NCI-H2227 treated with DMSO at 0.1 percent for 48 hours (cell line): ENCODE measurements at regions not wholly inside any gene's neighbourhood (a gene's known extent, or its start where the extent isn't known, plus 50 kb on each side); places are given as distances from the start of the nearest gene placed in this dataset.

Experiments used
- DNase-seq: peaks from one replicate; lab custom pipeline; 2025; lab: John Stamatoyannopoulos, UW

DNA sequence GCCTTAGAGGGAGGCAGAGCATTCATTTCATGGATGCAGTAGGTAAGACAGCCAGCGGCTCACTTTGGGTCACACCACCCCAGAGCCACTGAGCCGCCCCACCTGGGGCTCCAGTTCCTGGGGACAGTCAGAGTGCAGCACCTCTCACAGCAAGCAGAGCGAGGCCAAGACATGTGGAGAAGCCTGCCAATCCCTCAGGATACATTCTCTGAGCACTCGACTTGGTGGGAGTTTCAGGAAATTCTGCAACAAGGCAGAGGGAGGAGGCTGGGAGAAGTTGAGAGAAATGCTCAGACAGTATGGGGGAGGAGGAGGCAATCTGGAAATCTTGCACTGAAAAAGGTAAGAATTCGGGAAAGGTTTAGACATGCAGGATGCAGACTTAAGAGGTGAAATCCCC is 60.8 kb upstream of the WLS start:
- no peak for DNase-seq

DNA sequence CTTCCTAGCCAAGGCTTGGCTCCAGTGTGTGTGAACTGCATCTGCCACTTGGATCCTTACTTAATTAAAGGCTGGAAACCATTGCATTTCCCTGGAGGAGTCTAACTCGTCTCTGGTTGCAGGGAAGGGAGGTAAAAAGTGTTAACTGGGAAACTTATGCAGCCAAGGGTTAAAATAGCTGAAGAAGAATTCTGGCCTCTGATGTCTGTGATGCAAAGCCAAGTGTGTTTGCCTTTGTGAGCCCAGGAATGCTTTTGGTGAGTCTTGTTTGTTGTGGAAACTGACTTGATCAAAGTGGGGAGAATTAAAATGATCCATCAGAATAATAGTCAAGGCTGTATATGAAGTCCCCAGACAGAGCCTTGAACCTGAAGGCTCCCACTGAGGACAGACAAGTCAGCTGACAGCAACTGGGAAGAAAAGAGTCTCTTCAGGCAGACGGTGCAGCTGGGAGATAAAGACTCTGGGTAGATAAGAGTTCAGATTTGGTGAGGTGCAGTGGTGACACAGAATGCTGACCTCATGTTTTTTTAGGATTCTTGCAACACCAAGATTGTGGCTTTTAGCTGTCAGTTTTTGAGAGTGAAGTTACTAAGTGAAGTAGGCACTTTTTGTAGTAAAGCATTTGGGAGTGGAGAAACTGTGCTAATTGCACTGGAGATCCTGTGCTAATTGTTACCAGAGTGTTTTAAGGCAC is 59.5 kb upstream of the WLS start:
- DNase-seq, result no peak

GRCh38 chr1:68287241-68287640 is 54.9 kb upstream of the WLS start:
- no peak for DNase-seq

DNA sequence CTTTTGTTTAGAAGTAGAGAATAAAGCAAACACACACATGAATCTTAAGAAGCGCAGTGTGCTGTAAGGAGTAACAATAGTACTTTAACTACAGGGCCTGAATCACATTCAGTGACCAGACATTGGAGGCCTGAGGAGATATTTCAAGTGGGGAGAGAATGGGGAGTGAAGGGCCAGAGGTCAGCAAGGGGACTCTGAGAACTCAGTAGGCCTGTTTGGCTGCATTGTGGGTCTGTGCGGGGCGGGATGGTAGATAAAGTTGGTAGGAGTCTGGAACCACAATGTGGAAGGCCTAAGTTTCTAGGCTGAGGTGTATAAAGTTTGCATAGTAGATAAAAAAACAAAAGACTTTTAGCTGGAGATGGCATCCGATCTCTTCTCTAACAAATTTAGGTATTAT is 52.7 kb upstream of the WLS start:
- no peak for DNase-seq

DNA sequence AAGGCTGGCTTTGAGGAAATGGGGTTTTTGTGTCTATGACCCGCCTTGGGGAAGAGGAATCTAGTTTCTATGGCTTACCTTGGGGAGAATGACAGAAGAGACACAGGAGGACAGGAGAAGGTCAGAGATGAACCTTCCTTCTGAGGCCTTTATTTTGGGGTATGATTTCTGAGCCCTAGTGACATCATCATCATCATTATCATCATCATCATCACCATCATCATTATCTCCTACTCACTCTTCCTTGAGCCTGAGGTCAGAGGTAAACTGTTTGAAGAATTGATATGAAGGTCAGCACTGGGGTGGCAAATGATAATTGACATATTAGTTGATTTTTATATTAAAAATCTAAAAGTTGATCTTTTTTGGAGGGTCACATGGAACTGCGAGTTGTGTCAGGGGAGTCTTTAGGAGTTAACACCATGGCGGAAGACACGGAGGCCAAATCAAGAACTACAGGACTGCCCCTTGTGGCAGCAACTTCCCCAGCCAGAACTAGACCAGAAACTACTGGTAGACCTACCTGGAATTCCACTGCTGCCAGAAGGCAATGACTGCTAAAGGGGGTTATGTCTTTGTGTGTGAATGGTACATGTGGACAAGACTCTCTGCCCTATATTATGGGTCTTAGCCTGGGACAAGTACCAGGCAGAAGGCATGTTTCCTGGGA is 49.8 kb upstream of the WLS start:
- DNase-seq, result no peak
